HepG2 (cell line): ENCODE measurements at regions not wholly inside any gene's neighbourhood (a gene's known extent, or its start where the extent isn't known, plus 50 kb on each side); places are given as distances from the start of the nearest gene placed in this dataset.

Experiments used
- ATAC-seq: fragments of 200-7000 bp; cut with Tn5 transposase; 3 replicates; pipeline ENCODE4 v1.9.1; 2020; ENCODE audit warnings: mild to moderate bottlenecking, moderate library complexity
- BruUV-seq: library from RNA; stranded (reverse); fragments of 400-500 nt; replicated peaks from 2 replicates; lab custom pipeline; 2021; lab: Mats Ljungman, UMichigan
- CTCF ChIA-PET: fragments of 300-600 bp; formaldehyde crosslinking; extraction: SDS; loops from one replicate; lab custom pipeline; 2021; ENCODE audit warnings: low total read pairs, inconsistent platforms, low intra/inter-chr PET ratio; lab: Yijun Ruan, JAX
- POLR2A ChIA-PET: fragments of 350-600 bp; sonication (Branson Sonifier 250); formaldehyde crosslinking; loops from one replicate; lab custom pipeline; 2020; ENCODE audit warnings: antibody characterized with exemption, inconsistent platforms; lab: Yijun Ruan, JAX
- DNase-seq: peaks from one replicate; pipeline ENCODE4 v3.0.0-alpha.2; 2015; ENCODE audit warnings: low spot score
- FAIRE-seq: peaks from 3 replicates; lab custom pipeline; 2011; peaks lifted over from hg19 to GRCh38; lab: Jason Lieb, UNC
- H2AFZ ChIP-seq: one replicate; pipeline ENCODE4 v1.6.1; 2011; ENCODE audit warnings: low read length, inconsistent platforms
- H3K27ac ChIP-seq: fragments of 300-600 bp; 3 replicates; pipeline ENCODE4 v1.8.0; 2011; ENCODE audit warnings: mixed run types, mild to moderate bottlenecking, mixed read lengths, low read length, inconsistent platforms; ENCODE audit not compliant: insufficient read depth; ENCODE audit errors: extremely low read length
- H3K27me3 ChIP-seq, 2 experiments: fragments of 200-600 bp in 1 of 2; 2 replicates in 1 of 2; 3 replicates in 1 of 2; pipeline versions ENCODE4 v1.6.0 to v1.8.0; 2011; ENCODE audit warnings: low read length in 2 of 2, mild to moderate bottlenecking in 2 of 2, moderate library complexity in 2 of 2, inconsistent platforms in 1 of 2; ENCODE audit not compliant: insufficient read depth in 2 of 2, control insufficient read depth in 1 of 2
- H3K36me3 ChIP-seq, 2 experiments: fragments of 200-600 bp in 1 of 2; replicated peaks in 1 of 2; 2 replicates in 1 of 2; 3 replicates in 1 of 2; pipeline versions ENCODE4 v1.5.1 to v1.8.0; 2011; ENCODE audit warnings: low read length in 2 of 2, inconsistent platforms in 1 of 2; ENCODE audit not compliant: insufficient read depth in 2 of 2, control insufficient read depth in 1 of 2
- H3K4me1 ChIP-seq: 2 replicates; pipeline ENCODE4 v1.5.1; 2012; ENCODE audit warnings: low read length, inconsistent platforms; ENCODE audit not compliant: insufficient read depth
- H3K4me2 ChIP-seq: 2 replicates; pipeline ENCODE4 v1.6.0; 2011; ENCODE audit warnings: low read depth, low read length, inconsistent platforms
- H3K4me3 ChIP-seq, 3 experiments: fragments of 200-600 bp in 1 of 3; sonication (generic), shearing (Covaris generic) in 1 of 3; replicated peaks in 1 of 3; 2 replicates each; pipeline ENCODE4 v1.5.1; 2011 to 2016; ENCODE audit warnings: low read length in 3 of 3, inconsistent platforms in 2 of 3, low read depth in 2 of 3, mild to moderate bottlenecking in 2 of 3, control low read depth in 1 of 3, mixed read lengths in 1 of 3; ENCODE audit not compliant: insufficient read depth in 1 of 3
- H3K79me2 ChIP-seq: one replicate; pipeline ENCODE4 v1.6.1; 2011; ENCODE audit warnings: low read length, inconsistent platforms; ENCODE audit not compliant: insufficient read depth
- H3K9ac ChIP-seq: 2 replicates; pipeline ENCODE4 v1.6.0; 2011; ENCODE audit warnings: mild to moderate bottlenecking, low read depth, low read length, inconsistent platforms; ENCODE audit not compliant: insufficient read depth
- H3K9me3 ChIP-seq: 2 replicates; pipeline ENCODE4 v1.5.1; 2012; ENCODE audit warnings: mild to moderate bottlenecking, low read length
- H4K20me1 ChIP-seq: 2 replicates; pipeline ENCODE4 v1.6.0; 2011; ENCODE audit warnings: inconsistent platforms, mild to moderate bottlenecking, low read length, moderate library complexity; ENCODE audit not compliant: insufficient read depth
- FLYWCH1 ChIP-seq: sonication (generic); formaldehyde crosslinking; IDR thresholded peaks from 2 replicates; pipeline ENCODE4 v1.8.1; 2023; ENCODE audit warnings: mild to moderate bottlenecking, missing genetic modification reagents
- FOXC1 ChIP-seq: sonication (generic); formaldehyde crosslinking; IDR thresholded peaks from 2 replicates; pipeline ENCODE4 v1.8.0; 2022; ENCODE audit warnings: mild to moderate bottlenecking, missing genetic modification reagents, borderline replicate concordance
- GMEB1 ChIP-seq: sonication (generic); formaldehyde crosslinking; IDR thresholded peaks from 2 replicates; pipeline ENCODE4 v1.5.1; 2020; ENCODE audit warnings: missing genetic modification reagents, mild to moderate bottlenecking, borderline replicate concordance
- KLF6 ChIP-seq: IDR thresholded peaks from 2 replicates; pipeline ENCODE4 v1.8.0; 2016; ENCODE audit warnings: missing biosample characterization, missing genetic modification reagents
- REL ChIP-seq: sonication (generic); formaldehyde crosslinking; conservative IDR thresholded peaks from 2 replicates; pipeline ENCODE4 v1.8.0; 2022; ENCODE audit warnings: mild to moderate bottlenecking, missing genetic modification reagents, moderate library complexity
- THRA ChIP-seq: sonication (generic); formaldehyde crosslinking; IDR thresholded peaks from 2 replicates; pipeline ENCODE4 v1.4.0; 2020; ENCODE audit warnings: missing genetic modification reagents, borderline replicate concordance
- TMF1 ChIP-seq: sonication (generic); formaldehyde crosslinking; IDR thresholded peaks from 2 replicates; pipeline ENCODE4 v1.8.1; 2022; ENCODE audit warnings: low read depth, missing genetic modification reagents
- ZMYM4 ChIP-seq: sonication (generic); formaldehyde crosslinking; IDR thresholded peaks from 2 replicates; pipeline ENCODE4 v1.8.1; 2023; ENCODE audit warnings: mild to moderate bottlenecking, missing genetic modification reagents
- ZNF343 ChIP-seq: sonication (generic); formaldehyde crosslinking; IDR thresholded peaks from 2 replicates; pipeline ENCODE4 v1.4.0; 2020; ENCODE audit warnings: mild to moderate bottlenecking, missing genetic modification reagents
- ZNF407 ChIP-seq: sonication (generic); formaldehyde crosslinking; IDR thresholded peaks from one replicate; pipeline ENCODE4 v1.5.1; 2020; ENCODE audit warnings: mild to moderate bottlenecking, missing genetic modification reagents; ENCODE audit errors: not compliant biosample characterization
- ZNF589 ChIP-seq: sonication (generic); formaldehyde crosslinking; conservative IDR thresholded peaks from 2 replicates; pipeline ENCODE4 v1.8.0; 2022; ENCODE audit warnings: mild to moderate bottlenecking, moderate library complexity, missing genetic modification reagents
- ZNF670 ChIP-seq: sonication (generic); formaldehyde crosslinking; IDR thresholded peaks from 2 replicates; pipeline ENCODE4 v1.8.0; 2022; ENCODE audit warnings: mild to moderate bottlenecking, missing genetic modification reagents, borderline replicate concordance
- WGBS: methylation state at CpG from one replicate; pipeline ENCODE4 v1.1.6; 2017; ENCODE audit warnings: low lambda C conversion rate; 5-methylcytosine and 5-hydroxymethylcytosine counted together
- in situ Hi-C: cut with HindIII; loops from 2 replicates; pipeline ENCODE4 v1.10.0; 2017; ENCODE audit warnings: low pct_unique_long_range_greater_than_20kb; ENCODE audit not compliant: extremely low pct_ligation_motif_present
- intact Hi-C: fragments of 100-400 bp; cut with micrococcal nuclease; formaldehyde crosslinking; loops from one replicate; pipeline ENCODE4 v1.10.0; 2022; ENCODE audit not compliant: unreplicated experiment

- Histone ChIP-seq H3K4me3 (no peak overlapping the region), H3K27ac (no peak overlapping the region), H3K4me1 (no peaks in the 10 kb centered on the region), H3K36me3 (no peaks in the 10 kb centered on the region), H3K27me3 (no peaks in the 10 kb centered on the region), H3K4me2 (no peak overlapping the region), H2AFZ (no peak overlapping the region)
- 1% methylated on average over 3 of the region's 3 CpGs for WGBS
- DNase-seq, result no peak
- no peak for ATAC-seq
- in situ Hi-C loops, result no loop called here
- no TSS peak for BruUV-seq
- intact Hi-C loops, result no loop called here
- FAIRE-seq, result no peak
- TF ChIP-seq ZNF589 (CRISPR knock-in tag), result no peak
- TF ChIP-seq REL (CRISPR knock-in tag), result no peak
- TF ChIP-seq THRA (CRISPR knock-in tag), result no peak
- TF ChIP-seq ZNF343 (CRISPR knock-in tag), result no peak
- no peak for TF ChIP-seq ZNF670 (CRISPR knock-in tag)
- no peak for TF ChIP-seq FOXC1
- TF ChIP-seq GMEB1 (CRISPR knock-in tag), result no peak
- TF ChIP-seq FLYWCH1, result no peak
- TF ChIP-seq KLF6 (CRISPR knock-in tag), result no peak
- TF ChIP-seq ZMYM4 (CRISPR knock-in tag), result no peak
- no peak for TF ChIP-seq TMF1 (CRISPR knock-in tag)
- TF ChIP-seq ZNF407 (CRISPR knock-in tag), result no peak
- TF ChIP-seq, all 625 proteins: peak for 0
- H4K20me1 ChIP-seq, result no peaks in the 10 kb centered on the region
- POLR2A ChIA-PET, result no interaction called here
- H3K9me3 ChIP-seq, result peaks cover 98% of the 10 kb centered on the region
- CTCF ChIA-PET, result no interaction called here
- no peak overlapping the region for H3K9ac ChIP-seq
- H3K79me2 ChIP-seq, result no peaks in the 10 kb centered on the region
Observed at GRCh38 chr16:35639233-35640205, 2180.1 kb downstream of the TP53TG3F start.
